ENCODE measurements at regions not wholly inside any gene's neighbourhood (a gene's known extent, or its start where the extent isn't known, plus 50 kb on each side); places are given as distances from the start of the nearest gene placed in this dataset.

- TF ChIP-seq, protein P1, sequence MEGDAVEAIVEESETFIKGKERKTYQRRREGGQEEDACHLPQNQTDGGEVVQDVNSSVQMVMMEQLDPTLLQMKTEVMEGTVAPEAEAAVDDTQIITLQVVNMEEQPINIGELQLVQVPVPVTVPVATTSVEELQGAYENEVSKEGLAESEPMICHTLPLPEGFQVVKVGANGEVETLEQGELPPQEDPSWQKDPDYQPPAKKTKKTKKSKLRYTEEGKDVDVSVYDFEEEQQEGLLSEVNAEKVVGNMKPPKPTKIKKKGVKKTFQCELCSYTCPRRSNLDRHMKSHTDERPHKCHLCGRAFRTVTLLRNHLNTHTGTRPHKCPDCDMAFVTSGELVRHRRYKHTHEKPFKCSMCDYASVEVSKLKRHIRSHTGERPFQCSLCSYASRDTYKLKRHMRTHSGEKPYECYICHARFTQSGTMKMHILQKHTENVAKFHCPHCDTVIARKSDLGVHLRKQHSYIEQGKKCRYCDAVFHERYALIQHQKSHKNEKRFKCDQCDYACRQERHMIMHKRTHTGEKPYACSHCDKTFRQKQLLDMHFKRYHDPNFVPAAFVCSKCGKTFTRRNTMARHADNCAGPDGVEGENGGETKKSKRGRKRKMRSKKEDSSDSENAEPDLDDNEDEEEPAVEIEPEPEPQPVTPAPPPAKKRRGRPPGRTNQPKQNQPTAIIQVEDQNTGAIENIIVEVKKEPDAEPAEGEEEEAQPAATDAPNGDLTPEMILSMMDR (IDR thresholded peaks at IDR 0.05) = no peak
- TF ChIP-seq POLR2A (IDR thresholded peaks at IDR 0.05) = no peak
Observed at GRCh38 chr2:67656875-67657274, 259.7 kb downstream of the ETAA1 start.

Data from lower leg skin (tissue), 3 donors.